K562 (cell line): ENCODE measurements at regions not wholly inside any gene's neighbourhood (a gene's known extent, or its start where the extent isn't known, plus 50 kb on each side); places are given as distances from the start of the nearest gene placed in this dataset.

Experiments
- ATAC-seq: fragments of 200-7000 bp; cut with Tn5 transposase; 3 replicates; pipeline ENCODE4 v1.9.1; 2020; ENCODE audit warnings: moderate library complexity
- BruUV-seq: library from RNA; stranded (reverse); fragments of 400-500 nt; replicated peaks from 2 replicates; lab custom pipeline; 2021; lab: Mats Ljungman, UMichigan
- CTCF ChIA-PET: fragments of 300-600 bp; formaldehyde crosslinking; extraction: SDS; loops from one replicate; lab custom pipeline; 2021; ENCODE audit warnings: low intra/inter-chr PET ratio; lab: Yijun Ruan, JAX
- POLR2A ChIA-PET: fragments of 300-600, 350-650 bp; sonication (Branson Sonifier 250); formaldehyde crosslinking; extraction: SDS; loops from one replicate; lab custom pipeline; 2021; ENCODE audit warnings: antibody characterized with exemption, inconsistent platforms; lab: Yijun Ruan, JAX
- DNase-seq, 4 experiments: peaks; one replicate each; pipeline versions ENCODE4 v3.0.0 to v3.0.0-alpha.2; 2011 to 2018; ENCODE audit warnings: low spot score in 3 of 4, mixed read lengths in 3 of 4; ENCODE audit errors: extremely low read depth in 1 of 4
- FAIRE-seq: peaks from 2 replicates; lab custom pipeline; 2011; peaks lifted over from hg19 to GRCh38; lab: Jason Lieb, UNC
- H2AFZ ChIP-seq: 2 replicates; pipeline ENCODE4 v1.6.0; 2011; ENCODE audit warnings: low read depth, low read length, control low read depth, inconsistent platforms
- H3K27ac ChIP-seq: fragments of 200-600 bp; 3 replicates; pipeline ENCODE4 v1.8.0; 2011; ENCODE audit warnings: low read depth, mild to moderate bottlenecking, control low read depth, inconsistent platforms, low read length, moderate library complexity, mixed read lengths; ENCODE audit errors: extremely low read depth
- H3K27me3 ChIP-seq, 2 experiments: fragments of 300-600 bp in 1 of 2; 2 replicates in 1 of 2; 3 replicates in 1 of 2; pipeline versions ENCODE4 v1.6.0 to v1.8.0; 2011; ENCODE audit warnings: inconsistent platforms in 2 of 2, low read length in 2 of 2, mild to moderate bottlenecking in 1 of 2, mixed read lengths in 1 of 2, moderate library complexity in 1 of 2; ENCODE audit not compliant: control insufficient read depth in 2 of 2, insufficient read depth in 2 of 2
- H3K36me3 ChIP-seq: fragments of 300-600 bp; 3 replicates; pipeline ENCODE4 v1.8.0; 2011; ENCODE audit warnings: mild to moderate bottlenecking, low read length, inconsistent platforms; ENCODE audit not compliant: control insufficient read depth, insufficient read depth
- H3K4me1 ChIP-seq, 2 experiments: fragments of 200-600 bp in 1 of 2; replicated peaks in 1 of 2; 2 replicates in 1 of 2; 3 replicates in 1 of 2; pipeline versions ENCODE4 v1.5.1 to v1.8.0; 2011; ENCODE audit warnings: inconsistent platforms in 2 of 2, low read length in 2 of 2, mild to moderate bottlenecking in 1 of 2, mixed read lengths in 1 of 2, moderate library complexity in 1 of 2; ENCODE audit not compliant: control insufficient read depth in 2 of 2, insufficient read depth in 2 of 2
- H3K4me2 ChIP-seq: 2 replicates; pipeline ENCODE4 v1.6.1; 2011; ENCODE audit warnings: low read length, control low read depth, inconsistent platforms, mixed read lengths; ENCODE audit not compliant: insufficient read depth
- H3K4me3 ChIP-seq: fragments of 200-600 bp; sonication (generic), shearing (Covaris generic); 2 replicates; pipeline ENCODE4 v1.5.1; 2016; ENCODE audit warnings: control low read depth, inconsistent platforms
- H3K79me2 ChIP-seq: fragments of 200-600 bp; 3 replicates; pipeline ENCODE4 v1.8.0; 2011; ENCODE audit warnings: low read length, inconsistent platforms; ENCODE audit not compliant: control insufficient read depth, insufficient read depth
- H3K9ac ChIP-seq, 2 experiments: 2 replicates each; pipeline versions ENCODE4 v1.6.0 to v1.6.1; 2011; ENCODE audit warnings: low read depth in 2 of 2, low read length in 2 of 2, control low read depth in 1 of 2, inconsistent platforms in 1 of 2, mild to moderate bottlenecking in 1 of 2, mixed read lengths in 1 of 2; ENCODE audit not compliant: insufficient read depth in 1 of 2
- H3K9me1 ChIP-seq: one replicate; pipeline ENCODE4 v1.6.0; 2011; ENCODE audit warnings: inconsistent platforms, mild to moderate bottlenecking, low read length, moderate library complexity; ENCODE audit not compliant: control insufficient read depth, insufficient read depth
- H3K9me3 ChIP-seq: replicated peaks from 2 replicates; pipeline ENCODE4 v1.5.1; 2011; ENCODE audit warnings: low read depth, low read length, inconsistent platforms; ENCODE audit not compliant: control insufficient read depth, insufficient read depth
- H4K20me1 ChIP-seq: replicated peaks from 2 replicates; pipeline ENCODE4 v1.6.1; 2011; ENCODE audit warnings: low read length, inconsistent platforms, mixed read lengths; ENCODE audit not compliant: control insufficient read depth, insufficient read depth
- CBFB ChIP-seq: sonication (generic); formaldehyde crosslinking; IDR thresholded peaks from 2 replicates; pipeline ENCODE4 v1.4.0; 2020; ENCODE audit warnings: mild to moderate bottlenecking, missing genetic modification reagents
- CBX3 ChIP-seq, 2 experiments: IDR thresholded peaks; 1 replicate in 1 of 2; 2 replicates in 1 of 2; pipeline ENCODE4 v1.6.1; 2012; ENCODE audit warnings: inconsistent platforms in 2 of 2, low read length in 2 of 2, borderline replicate concordance in 1 of 2, control low read depth in 1 of 2
- EZH2 ChIP-seq: IDR thresholded peaks from 2 replicates; pipeline ENCODE4 v1.6.1; 2012; ENCODE audit warnings: low read depth, mild to moderate bottlenecking, inconsistent platforms, low read length, borderline replicate concordance
- FOSL1 ChIP-seq: fragments of 200-800 bp; sonication (Bioruptor generic); conservative IDR thresholded peaks from 2 replicates; pipeline ENCODE4 v1.6.1; 2016; ENCODE audit warnings: missing genetic modification characterization, missing compliant biosample characterization
- MYC ChIP-seq, 2 experiments: fragments of 250-450 bp in 1 of 2; sonication (Bioruptor Pico) in 1 of 2; IDR thresholded peaks; 2 replicates each; pipeline versions ENCODE4 v1.5.1 to v1.6.1; 2012 to 2021; ENCODE audit warnings: low read depth in 2 of 2, borderline replicate concordance in 1 of 2, improper control_type of control experiment in 1 of 2, low read length in 1 of 2, mild to moderate bottlenecking in 1 of 2, moderate library complexity in 1 of 2
- POLR2B ChIP-seq: fragments of 450-650 bp; IDR thresholded peaks from 2 replicates; pipeline ENCODE4 v1.6.1; 2018; ENCODE audit warnings: low read depth; ENCODE audit not compliant: partially characterized antibody
- RBFOX2 ChIP-seq: fragments of 200-400 bp; formaldehyde crosslinking; IDR thresholded peaks from 2 replicates; pipeline ENCODE4 v1.6.1; 2017; ENCODE audit warnings: low read depth, mild to moderate bottlenecking, low read length, moderate library complexity
- RBM15 ChIP-seq: fragments of 200-400 bp; formaldehyde crosslinking; IDR thresholded peaks from 2 replicates; pipeline ENCODE4 v1.6.1; 2018; ENCODE audit warnings: mild to moderate bottlenecking, low read length, moderate library complexity; ENCODE audit not compliant: insufficient read depth
- RBM34 ChIP-seq: fragments of 200-400 bp; formaldehyde crosslinking; IDR thresholded peaks from 2 replicates; pipeline ENCODE4 v1.6.1; 2018; ENCODE audit warnings: low read length, borderline replicate concordance; ENCODE audit not compliant: insufficient read depth
- TSC22D4 ChIP-seq: fragments of 450-650 bp; IDR thresholded peaks from 2 replicates; pipeline ENCODE4 v1.6.1; 2016; ENCODE audit warnings: missing genetic modification characterization, missing biosample characterization, control low read depth
- WGBS: fragments of 100-300 bp; shearing (Covaris generic); methylation state at CpG from one replicate; pipeline ENCODE4 v1.1.6; 2016; ENCODE audit warnings: low coverage, mixed read lengths; ENCODE audit not compliant: insufficient coverage; ENCODE audit errors: missing lambda C conversion rate; 5-methylcytosine and 5-hydroxymethylcytosine counted together
- in situ Hi-C: fragments of 300-500 bp; cut with MboI; formaldehyde crosslinking; loops from 4 replicates; pipeline ENCODE4 v1.15.0; 2018; ENCODE audit warnings: inconsistent platforms, mixed read lengths
- intact Hi-C: fragments of 100-400 bp; cut with micrococcal nuclease; formaldehyde crosslinking; loops from 2 replicates; pipeline ENCODE4 v1.14.2; 2022
- TF ChIP-seq, protein P1 (sequence below): sonication (generic); formaldehyde crosslinking; IDR thresholded peaks from 2 replicates; pipeline ENCODE4 v1.8.1; 2023; ENCODE audit warnings: mild to moderate bottlenecking, missing genetic modification reagents
- TF ChIP-seq, protein P2 (sequence below): fragments of 450-650 bp; IDR thresholded peaks from 2 replicates; pipeline ENCODE4 v1.6.1; 2017; ENCODE audit warnings: mild to moderate bottlenecking, moderate library complexity
- TF ChIP-seq, protein P3 (sequence below): fragments of 450-650 bp; formaldehyde crosslinking; IDR thresholded peaks from 2 replicates; pipeline ENCODE4 v1.4.0; 2020; ENCODE audit warnings: mild to moderate bottlenecking, moderate library complexity
- TF ChIP-seq, protein P4 (sequence below), 2 experiments: fragments of 450-650 bp in 1 of 2; sonication (generic) in 1 of 2; formaldehyde crosslinking in 1 of 2; IDR thresholded peaks in 1 of 2; conservative IDR thresholded peaks in 1 of 2; 2 replicates each; pipeline versions ENCODE4 v1.6.1 to v1.8.1; 2016 to 2023; ENCODE audit warnings: mild to moderate bottlenecking in 2 of 2, moderate library complexity in 2 of 2, inconsistent platforms in 1 of 2, missing genetic modification reagents in 1 of 2

DNA sequence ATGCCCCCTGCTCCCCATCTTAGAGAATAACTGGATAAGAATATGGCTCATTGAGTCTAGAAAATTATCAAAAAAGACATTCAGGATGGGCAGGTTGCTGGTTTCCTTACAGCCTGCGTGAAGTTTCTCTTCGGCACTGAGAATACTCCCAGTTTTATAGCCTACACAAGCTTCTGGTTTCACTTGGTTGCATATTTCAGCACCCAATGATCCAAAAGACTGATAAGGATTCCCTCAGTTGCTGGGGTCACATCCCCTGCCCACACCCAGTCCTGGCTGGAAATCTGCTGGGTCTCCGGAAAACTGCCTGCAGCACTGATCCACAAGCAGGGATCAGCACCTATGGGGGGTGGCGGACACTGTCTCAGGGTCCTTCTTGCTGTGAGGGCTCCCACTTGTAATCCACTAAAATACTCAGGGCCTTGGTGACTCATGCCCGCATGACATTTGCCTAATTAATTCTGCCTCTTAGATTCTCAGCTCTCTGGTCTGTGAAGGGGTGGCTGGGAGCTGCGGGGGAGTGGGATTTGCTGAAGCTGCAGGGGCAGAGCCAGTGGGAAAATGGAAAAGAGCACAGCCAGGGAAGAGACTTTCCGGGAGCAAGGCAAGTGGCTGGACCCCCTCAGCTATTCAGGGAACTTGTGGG lies 142.5 kb downstream of the ZNF648 start:
- no peaks in the 10 kb centered on the region for H4K20me1 ChIP-seq
- H3K4me2 ChIP-seq, result peak overlapping the region; percentile 3
- FAIRE-seq, result no peak
- DNase-seq, result peak in 1 of 4 experiments; percentile 30
- H3K9me1 ChIP-seq, result no peaks in the 10 kb centered on the region
- BruUV-seq, result no TSS peak
- CTCF ChIA-PET, result no interaction called here
- H3K9me3 ChIP-seq, result no peaks in the 10 kb centered on the region
- H3K36me3 ChIP-seq, result no peaks in the 10 kb centered on the region
- no peak overlapping the region for H3K9ac ChIP-seq
- H3K4me3 ChIP-seq, result no peak overlapping the region
- H3K27ac ChIP-seq, result no peak overlapping the region
- peak; percentile 49 for ATAC-seq
- in situ Hi-C loops, result no loop called here
- peaks cover 5 to 11% of the 10 kb centered on the region in 2 experiments; a peak in 3 of 5 replicates for H3K4me1 ChIP-seq
- POLR2A ChIA-PET, result interaction anchor here (0.7 to 1.7 kb wide), 4 partner anchors 10 to 34 kb away, joined by 3 to 5 read pairs (median 4); no protein-coding TSS in a partner anchor
- 13% methylated on average over 7 of the region's 7 CpGs for WGBS
- H3K79me2 ChIP-seq, result no peaks in the 10 kb centered on the region
- intact Hi-C loops, result loop anchor here (5.0 kb wide), 1 partner anchor 182 kb away; no protein-coding TSS in a partner anchor
- no peaks in the 10 kb centered on the region for H3K27me3 ChIP-seq
- H2AFZ ChIP-seq, result 0 out of 2 replicates have a peak overlapping the region, but pooled peaks have one; percentile 7
- no peak for TF ChIP-seq TSC22D4 (tag)
- TF ChIP-seq, protein P1, sequence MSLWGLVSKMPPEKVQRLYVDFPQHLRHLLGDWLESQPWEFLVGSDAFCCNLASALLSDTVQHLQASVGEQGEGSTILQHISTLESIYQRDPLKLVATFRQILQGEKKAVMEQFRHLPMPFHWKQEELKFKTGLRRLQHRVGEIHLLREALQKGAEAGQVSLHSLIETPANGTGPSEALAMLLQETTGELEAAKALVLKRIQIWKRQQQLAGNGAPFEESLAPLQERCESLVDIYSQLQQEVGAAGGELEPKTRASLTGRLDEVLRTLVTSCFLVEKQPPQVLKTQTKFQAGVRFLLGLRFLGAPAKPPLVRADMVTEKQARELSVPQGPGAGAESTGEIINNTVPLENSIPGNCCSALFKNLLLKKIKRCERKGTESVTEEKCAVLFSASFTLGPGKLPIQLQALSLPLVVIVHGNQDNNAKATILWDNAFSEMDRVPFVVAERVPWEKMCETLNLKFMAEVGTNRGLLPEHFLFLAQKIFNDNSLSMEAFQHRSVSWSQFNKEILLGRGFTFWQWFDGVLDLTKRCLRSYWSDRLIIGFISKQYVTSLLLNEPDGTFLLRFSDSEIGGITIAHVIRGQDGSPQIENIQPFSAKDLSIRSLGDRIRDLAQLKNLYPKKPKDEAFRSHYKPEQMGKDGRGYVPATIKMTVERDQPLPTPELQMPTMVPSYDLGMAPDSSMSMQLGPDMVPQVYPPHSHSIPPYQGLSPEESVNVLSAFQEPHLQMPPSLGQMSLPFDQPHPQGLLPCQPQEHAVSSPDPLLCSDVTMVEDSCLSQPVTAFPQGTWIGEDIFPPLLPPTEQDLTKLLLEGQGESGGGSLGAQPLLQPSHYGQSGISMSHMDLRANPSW, result no peak
- no peak for TF ChIP-seq CBFB (CRISPR knock-in tag)
- no peak for TF ChIP-seq POLR2B
- TF ChIP-seq RBM34, result no peak
- no peak for TF ChIP-seq CBX3 (IDR thresholded peaks at IDR 0.05; ENCODE audit: borderline replicate concordance in 1 of 2, low read length in 2 of 2)
- TF ChIP-seq EZH2, result no peak
- no peak for TF ChIP-seq MYC (IDR thresholded peaks at IDR 0.05; ENCODE audit: low read depth, low read length)
- no peak for TF ChIP-seq MYC (CRISPR knock-in tag; IDR thresholded peaks at IDR 0.05; ENCODE audit: borderline replicate concordance, low read depth)
- TF ChIP-seq, protein P2, sequence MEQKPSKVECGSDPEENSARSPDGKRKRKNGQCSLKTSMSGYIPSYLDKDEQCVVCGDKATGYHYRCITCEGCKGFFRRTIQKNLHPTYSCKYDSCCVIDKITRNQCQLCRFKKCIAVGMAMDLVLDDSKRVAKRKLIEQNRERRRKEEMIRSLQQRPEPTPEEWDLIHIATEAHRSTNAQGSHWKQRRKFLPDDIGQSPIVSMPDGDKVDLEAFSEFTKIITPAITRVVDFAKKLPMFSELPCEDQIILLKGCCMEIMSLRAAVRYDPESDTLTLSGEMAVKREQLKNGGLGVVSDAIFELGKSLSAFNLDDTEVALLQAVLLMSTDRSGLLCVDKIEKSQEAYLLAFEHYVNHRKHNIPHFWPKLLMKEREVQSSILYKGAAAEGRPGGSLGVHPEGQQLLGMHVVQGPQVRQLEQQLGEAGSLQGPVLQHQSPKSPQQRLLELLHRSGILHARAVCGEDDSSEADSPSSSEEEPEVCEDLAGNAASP, result no peak
- TF ChIP-seq, protein P3, sequence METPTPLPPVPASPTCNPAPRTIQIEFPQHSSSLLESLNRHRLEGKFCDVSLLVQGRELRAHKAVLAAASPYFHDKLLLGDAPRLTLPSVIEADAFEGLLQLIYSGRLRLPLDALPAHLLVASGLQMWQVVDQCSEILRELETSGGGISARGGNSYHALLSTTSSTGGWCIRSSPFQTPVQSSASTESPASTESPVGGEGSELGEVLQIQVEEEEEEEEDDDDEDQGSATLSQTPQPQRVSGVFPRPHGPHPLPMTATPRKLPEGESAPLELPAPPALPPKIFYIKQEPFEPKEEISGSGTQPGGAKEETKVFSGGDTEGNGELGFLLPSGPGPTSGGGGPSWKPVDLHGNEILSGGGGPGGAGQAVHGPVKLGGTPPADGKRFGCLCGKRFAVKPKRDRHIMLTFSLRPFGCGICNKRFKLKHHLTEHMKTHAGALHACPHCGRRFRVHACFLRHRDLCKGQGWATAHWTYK (CRISPR knock-in tag), result no peak
- no peak for TF ChIP-seq RBM15
- TF ChIP-seq, protein P4, sequence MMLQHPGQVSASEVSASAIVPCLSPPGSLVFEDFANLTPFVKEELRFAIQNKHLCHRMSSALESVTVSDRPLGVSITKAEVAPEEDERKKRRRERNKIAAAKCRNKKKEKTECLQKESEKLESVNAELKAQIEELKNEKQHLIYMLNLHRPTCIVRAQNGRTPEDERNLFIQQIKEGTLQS (IDR thresholded peaks at IDR 0.05), result peak; percentile 89
- TF ChIP-seq, protein P4 (CRISPR knock-in tag; conservative IDR thresholded peaks at IDR 0.05), result no peak
- TF ChIP-seq RBFOX2, result no peak
- TF ChIP-seq FOSL1 (tag), result peak; percentile 88
